Neural cell (in vitro differentiated cells): ENCODE measurements at regions not wholly inside any gene's neighbourhood (a gene's known extent, or its start where the extent isn't known, plus 50 kb on each side); places are given as distances from the start of the nearest gene placed in this dataset.

Experiments
- MXI1 ChIP-seq: fragments of 450-650 bp; conservative IDR thresholded peaks from 2 replicates; pipeline ENCODE4 v1.6.1; 2014; ENCODE audit warnings: antibody characterized with exemption, mild to moderate bottlenecking; ENCODE audit not compliant: poor library complexity, severe bottlenecking
- POLR2AphosphoS5 ChIP-seq: IDR thresholded peaks from 2 replicates; pipeline ENCODE4 v1.6.1; 2012
- RAD21 ChIP-seq: fragments of 450-650 bp; conservative IDR thresholded peaks from 2 replicates; pipeline ENCODE4 v1.6.1; 2014; ENCODE audit warnings: antibody characterized with exemption, mild to moderate bottlenecking, moderate library complexity
- TAF1 ChIP-seq: IDR thresholded peaks from 2 replicates; pipeline ENCODE4 v1.6.1; 2012; ENCODE audit warnings: low read depth
- TF ChIP-seq, protein P1 (sequence below): fragments of 450-650 bp; IDR thresholded peaks from 2 replicates; pipeline ENCODE4 v1.5.1; 2014; ENCODE audit warnings: antibody characterized with exemption, mild to moderate bottlenecking, moderate library complexity; ENCODE audit not compliant: poor library complexity, severe bottlenecking

DNA sequence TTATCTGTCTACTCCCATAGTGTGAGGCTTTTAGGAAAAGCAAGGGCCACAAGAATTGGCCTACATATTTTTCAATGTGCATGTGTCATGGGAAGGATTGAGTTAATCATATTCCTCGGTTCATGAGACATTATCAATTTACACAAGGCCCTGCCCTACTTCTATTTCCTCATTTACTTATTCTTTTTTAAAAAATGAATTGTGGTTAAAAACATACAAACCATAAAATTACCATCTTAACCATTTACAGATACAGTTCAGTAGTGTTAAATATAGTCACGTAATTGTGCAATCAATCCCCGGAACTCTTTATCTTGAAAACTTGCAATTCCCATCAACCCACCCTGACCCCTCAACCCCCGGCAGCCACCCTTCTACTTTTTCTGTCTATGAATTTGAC lies 284.0 kb upstream of the GADL1 start:
- TF ChIP-seq POLR2AphosphoS5 = no peak
- TF ChIP-seq, protein P1, sequence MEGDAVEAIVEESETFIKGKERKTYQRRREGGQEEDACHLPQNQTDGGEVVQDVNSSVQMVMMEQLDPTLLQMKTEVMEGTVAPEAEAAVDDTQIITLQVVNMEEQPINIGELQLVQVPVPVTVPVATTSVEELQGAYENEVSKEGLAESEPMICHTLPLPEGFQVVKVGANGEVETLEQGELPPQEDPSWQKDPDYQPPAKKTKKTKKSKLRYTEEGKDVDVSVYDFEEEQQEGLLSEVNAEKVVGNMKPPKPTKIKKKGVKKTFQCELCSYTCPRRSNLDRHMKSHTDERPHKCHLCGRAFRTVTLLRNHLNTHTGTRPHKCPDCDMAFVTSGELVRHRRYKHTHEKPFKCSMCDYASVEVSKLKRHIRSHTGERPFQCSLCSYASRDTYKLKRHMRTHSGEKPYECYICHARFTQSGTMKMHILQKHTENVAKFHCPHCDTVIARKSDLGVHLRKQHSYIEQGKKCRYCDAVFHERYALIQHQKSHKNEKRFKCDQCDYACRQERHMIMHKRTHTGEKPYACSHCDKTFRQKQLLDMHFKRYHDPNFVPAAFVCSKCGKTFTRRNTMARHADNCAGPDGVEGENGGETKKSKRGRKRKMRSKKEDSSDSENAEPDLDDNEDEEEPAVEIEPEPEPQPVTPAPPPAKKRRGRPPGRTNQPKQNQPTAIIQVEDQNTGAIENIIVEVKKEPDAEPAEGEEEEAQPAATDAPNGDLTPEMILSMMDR = no peak
- TF ChIP-seq MXI1 = no peak
- TF ChIP-seq TAF1 = no peak
- no peak for TF ChIP-seq RAD21
